GM18526 (cell line): ENCODE measurements at regions not wholly inside any gene's neighbourhood (a gene's known extent, or its start where the extent isn't known, plus 50 kb on each side); places are given as distances from the start of the nearest gene placed in this dataset.

Source experiments
- POLR2A ChIP-seq: IDR thresholded peaks from 3 replicates; pipeline ENCODE4 v1.6.1; 2011; ENCODE audit not compliant: insufficient read length; ENCODE audit errors: extremely low read depth

GRCh38 chr3:169029674-169030285 lies 633.7 kb downstream of the MECOM start:
- no peak for TF ChIP-seq POLR2A

GRCh38 chr3:169028716-169029115 lies 634.8 kb downstream of the MECOM start:
- TF ChIP-seq POLR2A: no peak

DNA sequence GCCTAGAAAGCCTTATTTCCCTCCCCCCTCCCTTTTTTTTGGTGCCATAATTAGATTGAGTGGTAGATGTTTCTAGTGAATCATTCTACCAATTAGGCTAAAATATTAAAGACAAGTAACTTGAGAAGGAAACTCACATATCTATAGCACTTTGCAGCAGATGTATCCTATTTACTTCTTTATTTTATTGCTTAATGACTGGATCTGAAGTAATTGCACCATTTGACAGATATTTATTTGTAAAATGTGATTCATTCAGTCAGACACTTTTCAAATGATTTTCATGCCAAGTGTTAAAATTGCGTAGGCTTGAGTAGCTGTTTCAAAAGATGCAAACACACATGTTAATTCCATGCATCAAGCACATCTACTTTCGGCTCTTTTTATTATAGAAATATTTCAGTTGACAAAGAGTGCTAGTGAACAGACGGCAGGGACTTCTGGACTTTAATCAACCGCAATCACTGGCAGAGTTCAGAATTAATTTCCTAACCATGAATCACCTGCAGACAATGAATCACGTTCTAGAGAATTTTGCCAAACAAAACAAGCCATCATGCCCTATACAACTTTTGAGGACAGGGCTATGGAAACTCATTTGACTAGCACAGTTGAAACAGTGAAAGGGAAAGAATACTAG lies 636.8 kb downstream of the MECOM start:
- TF ChIP-seq POLR2A: no peak

GRCh38 chr3:169022457-169022856 lies 641.1 kb downstream of the MECOM start:
- no peak for TF ChIP-seq POLR2A

- no peak for TF ChIP-seq POLR2A
Observed at GRCh38 chr3:169020371-169020770, 643.1 kb downstream of the MECOM start.

DNA sequence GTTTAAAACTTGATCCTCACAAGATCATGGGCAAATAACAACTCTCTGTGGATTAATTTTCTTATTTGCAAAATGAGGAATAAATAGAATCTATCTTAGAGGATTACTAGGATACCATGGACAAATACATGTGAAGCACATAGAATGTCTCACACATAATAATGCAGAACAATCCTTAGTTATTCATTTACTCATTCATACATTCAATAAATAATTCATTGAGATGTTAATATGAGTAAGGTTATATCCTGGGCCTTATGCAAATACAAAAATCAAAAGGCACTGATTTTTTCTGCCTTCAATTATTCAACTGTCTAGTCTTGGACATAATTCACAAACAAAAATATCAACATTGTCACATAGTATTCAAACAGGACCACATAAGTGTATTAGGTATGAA lies 654.1 kb downstream of the MECOM start:
- no peak for TF ChIP-seq POLR2A

GRCh38 chr3:169008776-169009358 lies 654.6 kb downstream of the MECOM start:
- no peak for TF ChIP-seq POLR2A

GRCh38 chr3:169007145-169007544 lies 656.4 kb downstream of the MECOM start:
- TF ChIP-seq POLR2A: no peak

DNA sequence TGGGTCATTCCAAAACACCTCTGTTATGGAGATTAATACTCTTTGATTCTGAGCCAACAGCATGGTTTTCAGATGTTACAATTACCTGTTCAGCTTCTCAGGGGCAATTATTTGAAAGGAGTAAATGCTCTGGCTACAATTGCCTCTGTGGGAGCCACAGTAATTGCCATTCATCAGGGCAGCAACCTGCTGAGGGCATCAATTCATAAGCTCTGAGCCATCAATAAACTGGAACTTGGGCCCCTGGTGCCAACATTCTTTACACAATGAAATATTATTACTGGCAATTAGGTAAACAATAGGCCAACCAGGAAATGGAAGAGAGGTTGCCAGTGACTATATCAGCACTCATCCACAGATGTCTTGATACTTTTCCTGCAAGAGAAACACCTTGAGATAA lies 660.8 kb downstream of the MECOM start:
- no peak for TF ChIP-seq POLR2A

- TF ChIP-seq POLR2A: no peak
Observed at GRCh38 chr3:168998792-168999191, 664.7 kb downstream of the MECOM start.

DNA sequence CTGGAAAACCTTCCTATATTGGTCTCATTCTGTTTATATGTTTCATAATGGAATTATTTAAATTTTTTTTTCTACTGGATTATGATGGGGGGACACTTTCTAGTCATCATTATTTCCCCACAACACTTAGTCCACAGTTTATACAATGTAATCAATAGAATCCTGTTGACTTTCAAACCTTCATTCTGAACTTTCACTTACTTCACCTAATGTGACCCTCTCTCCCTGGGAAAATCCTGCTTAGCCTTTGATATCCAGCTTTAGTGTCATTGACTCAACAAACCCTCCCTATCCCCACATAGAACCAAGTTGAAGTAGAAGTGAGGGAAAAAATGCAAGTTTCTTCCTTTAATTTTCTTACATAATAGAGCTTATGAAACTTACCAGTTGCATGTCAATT lies 666.0 kb downstream of the MECOM start:
- TF ChIP-seq POLR2A: no peak

GRCh38 chr3:168996622-168997021 lies 666.9 kb downstream of the MECOM start:
- TF ChIP-seq POLR2A: no peak

DNA sequence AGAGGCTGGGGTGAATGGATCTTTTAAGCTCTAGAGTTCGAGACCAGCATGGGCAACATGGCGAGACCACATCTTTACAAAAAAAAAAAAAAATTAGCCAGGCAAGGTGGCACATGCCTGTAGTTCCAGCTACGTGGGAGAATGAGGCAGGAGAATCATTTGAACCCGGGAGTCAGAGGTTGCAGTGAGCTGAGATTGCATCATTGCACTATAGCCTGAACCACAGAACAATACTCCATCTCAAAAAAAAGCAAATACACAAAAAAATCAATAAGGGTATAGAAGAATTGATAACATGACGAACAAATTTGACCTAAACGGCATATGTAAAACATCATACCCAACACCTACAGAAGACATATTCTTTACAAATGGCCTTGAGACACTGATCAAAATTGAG lies 668.4 kb downstream of the MECOM start:
- TF ChIP-seq POLR2A: no peak

DNA sequence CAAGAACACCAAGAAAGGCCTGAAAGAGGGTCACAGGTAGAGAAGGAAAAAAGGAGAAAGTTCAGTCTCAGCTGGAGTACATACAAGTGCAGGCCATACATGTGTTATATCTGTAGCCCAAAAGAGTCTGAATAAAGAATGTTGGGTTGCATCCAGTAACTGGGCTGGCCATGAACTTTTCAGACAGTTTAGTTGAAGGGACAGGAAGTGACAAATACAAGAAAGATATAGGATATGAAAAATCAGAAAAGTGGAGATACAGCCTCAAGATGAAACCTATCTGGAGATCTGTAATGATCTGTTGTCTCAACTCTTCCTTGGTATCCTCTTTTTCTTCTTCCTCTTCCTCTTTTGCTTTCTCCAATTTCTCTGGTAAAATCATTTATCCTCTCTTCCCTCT lies 671.7 kb downstream of the MECOM start:
- no peak for TF ChIP-seq POLR2A

GRCh38 chr3:168990621-168991020 lies 672.9 kb downstream of the MECOM start:
- TF ChIP-seq POLR2A: no peak

GRCh38 chr3:168990134-168990533 lies 673.4 kb downstream of the MECOM start:
- no peak for TF ChIP-seq POLR2A

- no peak for TF ChIP-seq POLR2A
Observed at GRCh38 chr3:168989396-168989795, 674.1 kb downstream of the MECOM start.

GRCh38 chr3:168988853-168989252 lies 674.7 kb downstream of the MECOM start:
- no peak for TF ChIP-seq POLR2A

DNA sequence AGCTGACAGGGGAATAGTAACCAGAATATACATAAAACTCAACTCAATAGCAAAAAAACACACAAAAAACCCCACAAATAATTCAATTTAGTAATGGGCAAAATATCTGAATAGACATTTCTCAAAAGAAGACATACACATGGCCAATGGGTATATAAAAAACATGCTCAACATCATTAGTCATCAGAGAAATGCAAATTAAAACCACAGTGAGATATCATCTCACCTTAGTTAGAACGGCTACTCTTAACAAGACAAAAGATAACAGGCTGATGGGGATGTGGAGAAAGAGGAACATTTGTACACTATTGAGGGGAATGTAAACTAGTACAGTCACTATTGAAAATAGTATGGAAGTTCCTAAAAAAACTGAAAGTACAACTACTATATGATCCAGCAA lies 678.6 kb downstream of the MECOM start:
- TF ChIP-seq POLR2A: no peak
